C4-2B (cell line): ENCODE measurements at regions not wholly inside any gene's neighbourhood (a gene's known extent, or its start where the extent isn't known, plus 50 kb on each side); places are given as distances from the start of the nearest gene placed in this dataset.

ENCODE experiments used
- CTCF ChIP-seq: fragments of 450-650 bp; conservative IDR thresholded peaks from 2 replicates; pipeline ENCODE4 v1.5.1; 2017; ENCODE audit warnings: mild to moderate bottlenecking
- ZFX ChIP-seq: fragments of 450-650 bp; IDR thresholded peaks from 2 replicates; pipeline ENCODE4 v1.6.1; 2017

DNA sequence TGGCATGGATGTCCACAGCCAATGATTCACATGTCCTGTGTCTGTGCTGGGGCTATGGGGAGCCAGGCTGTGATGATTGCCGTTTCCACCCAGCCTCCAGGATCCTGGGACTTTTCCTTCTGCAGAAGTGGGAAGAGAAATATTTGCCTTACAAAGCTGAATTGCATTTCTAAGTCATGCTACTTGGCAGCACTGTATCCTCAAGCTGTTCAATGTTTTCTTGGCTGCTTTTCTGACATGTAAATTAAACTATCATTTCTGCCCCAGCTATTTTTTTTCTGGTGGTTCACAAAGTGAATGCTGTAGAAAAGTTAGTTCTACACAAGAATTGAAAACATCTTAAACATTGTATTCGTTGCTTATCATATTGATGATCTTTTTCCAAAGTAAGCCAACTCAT is 51.9 kb upstream of the TCERG1L start:
- no peak for TF ChIP-seq CTCF
- no peak for TF ChIP-seq ZFX
